ENCODE measurements at regions not wholly inside any gene's neighbourhood (a gene's known extent, or its start where the extent isn't known, plus 50 kb on each side); places are given as distances from the start of the nearest gene placed in this dataset.

DNA sequence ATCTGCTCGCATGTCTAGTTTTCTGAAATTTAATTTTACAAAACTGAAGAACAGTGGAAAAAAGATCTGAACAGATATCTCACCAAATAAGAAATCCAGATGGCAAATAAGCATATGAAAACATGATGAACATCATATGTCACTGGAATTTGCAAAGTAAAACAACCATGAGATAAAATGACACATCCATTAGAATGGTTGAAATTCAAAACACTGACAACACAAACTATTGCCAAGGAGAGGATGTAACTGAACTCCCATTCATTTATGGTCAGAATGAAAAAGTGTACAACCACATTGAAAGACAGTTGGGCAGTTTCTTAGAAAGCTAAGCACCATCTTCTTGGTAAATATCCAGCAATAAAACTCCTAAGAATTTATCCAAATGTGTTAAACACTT is 312.7 kb upstream of the NCAM2 start:
- no peak for TF ChIP-seq POLR2A (IDR thresholded peaks at IDR 0.05; ENCODE audit: low read length)
- no peak for TF ChIP-seq GATA1 (IDR thresholded peaks at IDR 0.05; ENCODE audit: low read depth, low read length)
